K562 (cell line): ENCODE measurements at regions not wholly inside any gene's neighbourhood (a gene's known extent, or its start where the extent isn't known, plus 50 kb on each side); places are given as distances from the start of the nearest gene placed in this dataset.

Source experiments
- ATAC-seq: fragments of 200-7000 bp; cut with Tn5 transposase; 3 replicates; pipeline ENCODE4 v1.9.1; 2020; ENCODE audit warnings: moderate library complexity
- BruUV-seq: library from RNA; stranded (reverse); fragments of 400-500 nt; replicated peaks from 2 replicates; lab custom pipeline; 2021; lab: Mats Ljungman, UMichigan
- CTCF ChIA-PET: fragments of 300-600 bp; formaldehyde crosslinking; extraction: SDS; loops from one replicate; lab custom pipeline; 2021; ENCODE audit warnings: low intra/inter-chr PET ratio; lab: Yijun Ruan, JAX
- POLR2A ChIA-PET: fragments of 300-600, 350-650 bp; sonication (Branson Sonifier 250); formaldehyde crosslinking; extraction: SDS; loops from one replicate; lab custom pipeline; 2021; ENCODE audit warnings: antibody characterized with exemption, inconsistent platforms; lab: Yijun Ruan, JAX
- DNase-seq, 4 experiments: peaks; one replicate each; pipeline versions ENCODE4 v3.0.0 to v3.0.0-alpha.2; 2011 to 2018; ENCODE audit warnings: low spot score in 3 of 4, mixed read lengths in 3 of 4; ENCODE audit errors: extremely low read depth in 1 of 4
- FAIRE-seq: peaks from 2 replicates; lab custom pipeline; 2011; peaks lifted over from hg19 to GRCh38; lab: Jason Lieb, UNC
- H2AFZ ChIP-seq: 2 replicates; pipeline ENCODE4 v1.6.0; 2011; ENCODE audit warnings: low read depth, low read length, control low read depth, inconsistent platforms
- H3K27ac ChIP-seq: fragments of 200-600 bp; 3 replicates; pipeline ENCODE4 v1.8.0; 2011; ENCODE audit warnings: low read depth, mild to moderate bottlenecking, control low read depth, inconsistent platforms, low read length, moderate library complexity, mixed read lengths; ENCODE audit errors: extremely low read depth
- H3K27me3 ChIP-seq, 2 experiments: fragments of 300-600 bp in 1 of 2; 2 replicates in 1 of 2; 3 replicates in 1 of 2; pipeline versions ENCODE4 v1.6.0 to v1.8.0; 2011; ENCODE audit warnings: inconsistent platforms in 2 of 2, low read length in 2 of 2, mild to moderate bottlenecking in 1 of 2, mixed read lengths in 1 of 2, moderate library complexity in 1 of 2; ENCODE audit not compliant: control insufficient read depth in 2 of 2, insufficient read depth in 2 of 2
- H3K36me3 ChIP-seq: fragments of 300-600 bp; 3 replicates; pipeline ENCODE4 v1.8.0; 2011; ENCODE audit warnings: mild to moderate bottlenecking, low read length, inconsistent platforms; ENCODE audit not compliant: control insufficient read depth, insufficient read depth
- H3K4me1 ChIP-seq, 2 experiments: fragments of 200-600 bp in 1 of 2; replicated peaks in 1 of 2; 2 replicates in 1 of 2; 3 replicates in 1 of 2; pipeline versions ENCODE4 v1.5.1 to v1.8.0; 2011; ENCODE audit warnings: inconsistent platforms in 2 of 2, low read length in 2 of 2, mild to moderate bottlenecking in 1 of 2, mixed read lengths in 1 of 2, moderate library complexity in 1 of 2; ENCODE audit not compliant: control insufficient read depth in 2 of 2, insufficient read depth in 2 of 2
- H3K4me2 ChIP-seq: 2 replicates; pipeline ENCODE4 v1.6.1; 2011; ENCODE audit warnings: low read length, control low read depth, inconsistent platforms, mixed read lengths; ENCODE audit not compliant: insufficient read depth
- H3K4me3 ChIP-seq: fragments of 200-600 bp; sonication (generic), shearing (Covaris generic); 2 replicates; pipeline ENCODE4 v1.5.1; 2016; ENCODE audit warnings: control low read depth, inconsistent platforms
- H3K79me2 ChIP-seq: fragments of 200-600 bp; 3 replicates; pipeline ENCODE4 v1.8.0; 2011; ENCODE audit warnings: low read length, inconsistent platforms; ENCODE audit not compliant: control insufficient read depth, insufficient read depth
- H3K9ac ChIP-seq, 2 experiments: 2 replicates each; pipeline versions ENCODE4 v1.6.0 to v1.6.1; 2011; ENCODE audit warnings: low read depth in 2 of 2, low read length in 2 of 2, control low read depth in 1 of 2, inconsistent platforms in 1 of 2, mild to moderate bottlenecking in 1 of 2, mixed read lengths in 1 of 2; ENCODE audit not compliant: insufficient read depth in 1 of 2
- H3K9me1 ChIP-seq: one replicate; pipeline ENCODE4 v1.6.0; 2011; ENCODE audit warnings: inconsistent platforms, mild to moderate bottlenecking, low read length, moderate library complexity; ENCODE audit not compliant: control insufficient read depth, insufficient read depth
- H3K9me3 ChIP-seq: replicated peaks from 2 replicates; pipeline ENCODE4 v1.5.1; 2011; ENCODE audit warnings: low read depth, low read length, inconsistent platforms; ENCODE audit not compliant: control insufficient read depth, insufficient read depth
- H4K20me1 ChIP-seq: replicated peaks from 2 replicates; pipeline ENCODE4 v1.6.1; 2011; ENCODE audit warnings: low read length, inconsistent platforms, mixed read lengths; ENCODE audit not compliant: control insufficient read depth, insufficient read depth
- ARID2 ChIP-seq: fragments of 450-650 bp; IDR thresholded peaks from 2 replicates; pipeline ENCODE4 v1.6.1; 2017; ENCODE audit warnings: antibody characterized with exemption, mild to moderate bottlenecking
- CEBPB ChIP-seq: fragments of 450-650 bp; IDR thresholded peaks from 2 replicates; pipeline ENCODE4 v1.6.1; 2016; ENCODE audit warnings: missing genetic modification characterization, missing compliant biosample characterization
- HNRNPUL1 ChIP-seq: fragments of 200-400 bp; formaldehyde crosslinking; IDR thresholded peaks from 2 replicates; pipeline ENCODE4 v1.6.1; 2017; ENCODE audit warnings: low read length
- PHF20 ChIP-seq: fragments of 450-650 bp; IDR thresholded peaks from 2 replicates; pipeline ENCODE4 v1.6.1; 2018; ENCODE audit not compliant: partially characterized antibody
- RHOXF2B ChIP-seq: fragments of 250-450 bp; sonication (Bioruptor Pico); conservative IDR thresholded peaks from 2 replicates; pipeline ENCODE4 v1.5.1; 2021
- SAFB2 ChIP-seq: fragments of 200-400 bp; formaldehyde crosslinking; IDR thresholded peaks from 2 replicates; pipeline ENCODE4 v1.6.1; 2018; ENCODE audit warnings: borderline replicate concordance, low read length, low read depth, moderate library complexity; ENCODE audit not compliant: severe bottlenecking
- WGBS: fragments of 100-300 bp; shearing (Covaris generic); methylation state at CpG from one replicate; pipeline ENCODE4 v1.1.6; 2016; ENCODE audit warnings: low coverage, mixed read lengths; ENCODE audit not compliant: insufficient coverage; ENCODE audit errors: missing lambda C conversion rate; 5-methylcytosine and 5-hydroxymethylcytosine counted together
- in situ Hi-C: fragments of 300-500 bp; cut with MboI; formaldehyde crosslinking; loops from 4 replicates; pipeline ENCODE4 v1.15.0; 2018; ENCODE audit warnings: inconsistent platforms, mixed read lengths
- intact Hi-C: fragments of 100-400 bp; cut with micrococcal nuclease; formaldehyde crosslinking; loops from 2 replicates; pipeline ENCODE4 v1.14.2; 2022
- TF ChIP-seq, protein P1 (sequence below): fragments of 250-450 bp; sonication (Bioruptor Pico); IDR thresholded peaks from 2 replicates; pipeline ENCODE4 v1.6.1; 2021; ENCODE audit warnings: mild to moderate bottlenecking
- TF ChIP-seq, protein P2 (sequence below): fragments of 250-450 bp; sonication (Bioruptor Pico); IDR thresholded peaks from 2 replicates; pipeline ENCODE4 v1.8.0; 2021; ENCODE audit warnings: moderate library complexity, mild to moderate bottlenecking, inconsistent platforms

DNA sequence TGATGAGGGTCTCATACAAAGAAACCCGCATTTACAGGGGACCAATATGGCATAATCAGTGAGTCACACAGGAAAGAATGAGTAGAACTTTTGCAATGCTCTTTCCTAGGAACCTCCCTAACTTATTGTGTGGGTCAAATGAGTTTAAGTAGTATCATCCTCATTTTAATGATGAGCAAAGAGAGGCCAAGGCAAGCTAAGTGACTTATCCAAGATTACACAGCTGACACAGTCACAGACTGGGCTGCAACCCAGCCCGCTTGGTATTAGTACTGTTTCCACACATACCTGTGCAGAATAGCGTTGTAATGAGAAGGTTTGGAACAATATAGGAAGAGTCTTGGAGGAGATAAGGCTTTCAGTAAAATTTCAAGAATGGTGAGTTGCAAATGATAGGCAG, 91.0 kb upstream of the PPP1R2C start:
- H3K4me1 ChIP-seq: no peaks in the 10 kb centered on the region
- H3K79me2 ChIP-seq: no peaks in the 10 kb centered on the region
- no peak for ATAC-seq
- no peak overlapping the region for H3K27ac ChIP-seq
- POLR2A ChIA-PET: interaction anchor here (1.2 kb wide), 1 partner anchor 9 kb away, joined by 3 read pairs; no protein-coding TSS in a partner anchor
- H3K4me2 ChIP-seq: no peak overlapping the region
- CTCF ChIA-PET: no interaction called here
- TF ChIP-seq CEBPB (tag) (no peak), RHOXF2B (CRISPR knock-in tag) (no peak), PHF20 (no peak), SAFB2 (no peak), ARID2 (no peak), HNRNPUL1 (no peak)
- TF ChIP-seq, protein P1, sequence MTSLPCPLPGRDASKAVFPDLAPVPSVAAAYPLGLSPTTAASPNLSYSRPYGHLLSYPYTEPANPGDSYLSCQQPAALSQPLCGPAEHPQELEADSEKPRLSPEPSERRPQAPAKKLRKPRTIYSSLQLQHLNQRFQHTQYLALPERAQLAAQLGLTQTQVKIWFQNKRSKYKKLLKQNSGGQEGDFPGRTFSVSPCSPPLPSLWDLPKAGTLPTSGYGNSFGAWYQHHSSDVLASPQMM (CRISPR knock-in tag): no peak
- TF ChIP-seq, protein P2, sequence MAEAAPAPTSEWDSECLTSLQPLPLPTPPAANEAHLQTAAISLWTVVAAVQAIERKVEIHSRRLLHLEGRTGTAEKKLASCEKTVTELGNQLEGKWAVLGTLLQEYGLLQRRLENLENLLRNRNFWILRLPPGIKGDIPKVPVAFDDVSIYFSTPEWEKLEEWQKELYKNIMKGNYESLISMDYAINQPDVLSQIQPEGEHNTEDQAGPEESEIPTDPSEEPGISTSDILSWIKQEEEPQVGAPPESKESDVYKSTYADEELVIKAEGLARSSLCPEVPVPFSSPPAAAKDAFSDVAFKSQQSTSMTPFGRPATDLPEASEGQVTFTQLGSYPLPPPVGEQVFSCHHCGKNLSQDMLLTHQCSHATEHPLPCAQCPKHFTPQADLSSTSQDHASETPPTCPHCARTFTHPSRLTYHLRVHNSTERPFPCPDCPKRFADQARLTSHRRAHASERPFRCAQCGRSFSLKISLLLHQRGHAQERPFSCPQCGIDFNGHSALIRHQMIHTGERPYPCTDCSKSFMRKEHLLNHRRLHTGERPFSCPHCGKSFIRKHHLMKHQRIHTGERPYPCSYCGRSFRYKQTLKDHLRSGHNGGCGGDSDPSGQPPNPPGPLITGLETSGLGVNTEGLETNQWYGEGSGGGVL: no peak
- H4K20me1 ChIP-seq: no peaks in the 10 kb centered on the region
- 0% methylated on average over 3 of the region's 3 CpGs for WGBS
- H3K9me3 ChIP-seq: no peaks in the 10 kb centered on the region
- FAIRE-seq: no peak
- H3K9me1 ChIP-seq: no peaks in the 10 kb centered on the region
- no peak overlapping the region for H2AFZ ChIP-seq
- no peaks in the 10 kb centered on the region for H3K27me3 ChIP-seq
- H3K9ac ChIP-seq: no peak overlapping the region
- H3K36me3 ChIP-seq: no peaks in the 10 kb centered on the region
- BruUV-seq: no TSS peak
- no peak for DNase-seq
- in situ Hi-C loops: no loop called here
- H3K4me3 ChIP-seq: no peak overlapping the region
- intact Hi-C loops: no loop called here
